HK-2 (cell line): ENCODE measurements at regions not wholly inside any gene's neighbourhood (a gene's known extent, or its start where the extent isn't known, plus 50 kb on each side); places are given as distances from the start of the nearest gene placed in this dataset.
A peak's percentile ranks its signal among the peaks of the same experiment; 100 is the strongest.
"Not testable (repeated sequence)": the region's sequence is repeated elsewhere in the genome, so short reads cannot be mapped to it uniquely, and the experiment has no call there.

ENCODE experiments used
- DNase-seq: peaks from one replicate; pipeline ENCODE4 v3.0.0-alpha.2; 2018; ENCODE audit not compliant: unreplicated experiment

- DNase-seq = no peak
These were observed 1972.6 kb downstream of the ARAP2 start for GRCh38 chr4:34271479-34272355.

GRCh38 chr4:34279011-34279410, 1965.3 kb downstream of the ARAP2 start:
- no peak for DNase-seq

- DNase-seq = no peak
These were observed 1964.2 kb downstream of the ARAP2 start for GRCh38 chr4:34280131-34280530.

- DNase-seq = no peak
These were observed 1962.5 kb downstream of the ARAP2 start for GRCh38 chr4:34281826-34282225.

GRCh38 chr4:34289489-34289888, 1954.8 kb downstream of the ARAP2 start:
- DNase-seq = no peak

GRCh38 chr4:34289962-34290361, 1954.4 kb downstream of the ARAP2 start:
- no peak for DNase-seq

GRCh38 chr4:34293459-34293858, 1950.9 kb downstream of the ARAP2 start:
- no peak for DNase-seq

- DNase-seq = no peak
These were observed 1934.9 kb downstream of the ARAP2 start for GRCh38 chr4:34309383-34309906.

GRCh38 chr4:34318773-34319172, 1925.5 kb downstream of the ARAP2 start:
- no peak for DNase-seq

- DNase-seq = no peak
These were observed 1920.6 kb downstream of the ARAP2 start for GRCh38 chr4:34323549-34324320.

GRCh38 chr4:34328939-34329338, 1915.4 kb downstream of the ARAP2 start:
- DNase-seq = no peak

GRCh38 chr4:34335156-34335555, 1909.2 kb downstream of the ARAP2 start:
- not testable (repeated sequence) for DNase-seq

GRCh38 chr4:34335556-34335955, 1908.8 kb downstream of the ARAP2 start:
- not testable (repeated sequence) for DNase-seq

- DNase-seq = no peak
These were observed 1881.7 kb downstream of the ARAP2 start for GRCh38 chr4:34362654-34363053.

GRCh38 chr4:34363842-34364241, 1880.5 kb downstream of the ARAP2 start:
- DNase-seq = no peak

- DNase-seq = no peak
These were observed 1878.4 kb downstream of the ARAP2 start for GRCh38 chr4:34365946-34366345.

GRCh38 chr4:34371676-34372075, 1872.6 kb downstream of the ARAP2 start:
- no peak for DNase-seq

GRCh38 chr4:34372815-34373214, 1871.5 kb downstream of the ARAP2 start:
- DNase-seq = no peak

GRCh38 chr4:34373456-34373855, 1870.9 kb downstream of the ARAP2 start:
- no peak for DNase-seq

GRCh38 chr4:34412233-34412632, 1832.1 kb downstream of the ARAP2 start:
- no peak for DNase-seq

GRCh38 chr4:34412911-34413310, 1831.4 kb downstream of the ARAP2 start:
- no peak for DNase-seq

GRCh38 chr4:34417160-34417559, 1827.2 kb downstream of the ARAP2 start:
- peak; percentile 2 for DNase-seq

- no peak for DNase-seq
These were observed 1824.4 kb downstream of the ARAP2 start for GRCh38 chr4:34419871-34420270.
